IMR-90 (cell line): ENCODE measurements at regions not wholly inside any gene's neighbourhood (a gene's known extent, or its start where the extent isn't known, plus 50 kb on each side); places are given as distances from the start of the nearest gene placed in this dataset.

ENCODE experiments used
- ATAC-seq: fragments of 200-7000 bp; cut with Tn5 transposase; 2 replicates; pipeline ENCODE4 v1.9.1; 2020; ENCODE audit warnings: low read depth, mild to moderate bottlenecking, moderate library complexity
- BruUV-seq: library from RNA; stranded (reverse); fragments of 400-500 nt; replicated peaks from 2 replicates; lab custom pipeline; 2021; lab: Mats Ljungman, UMichigan
- CTCF ChIA-PET: fragments of 300-600 bp; formaldehyde crosslinking; extraction: SDS; loops from one replicate; lab custom pipeline; 2021; ENCODE audit warnings: antibody characterized with exemption; lab: Yijun Ruan, JAX
- POLR2A ChIA-PET: fragments of 300-600 bp; sonication (Branson Sonifier 250); formaldehyde crosslinking; loops from one replicate; lab custom pipeline; 2022; ENCODE audit warnings: antibody characterized with exemption; ENCODE audit not compliant: unreplicated experiment; lab: Charles Lee
- DNase-seq: peaks from one replicate; pipeline ENCODE4 v3.0.0; 2013
- H2AFZ ChIP-seq: replicated peaks from 2 replicates; pipeline ENCODE3; 2013; ENCODE audit warnings: low read length, mild to moderate bottlenecking; ENCODE audit not compliant: poor library complexity
- H2AK5ac ChIP-seq: 2 replicates; pipeline ENCODE4 v1.6.1; 2013; ENCODE audit warnings: low read depth, low read length, inconsistent platforms
- H2AK9ac ChIP-seq: replicated peaks from 2 replicates; pipeline ENCODE3; 2013; ENCODE audit warnings: mild to moderate bottlenecking, low read depth, low read length, moderate library complexity; ENCODE audit not compliant: poor library complexity
- H2BK120ac ChIP-seq: 2 replicates; pipeline ENCODE4 v1.6.1; 2013; ENCODE audit warnings: low read depth, low read length, inconsistent platforms
- H2BK15ac ChIP-seq: 3 replicates; pipeline ENCODE4 v1.6.1; 2013; ENCODE audit warnings: low read depth, low read length, inconsistent platforms
- H2BK20ac ChIP-seq: 2 replicates; pipeline ENCODE4 v1.6.1; 2013; ENCODE audit warnings: low read depth, mild to moderate bottlenecking, inconsistent platforms, low read length, moderate library complexity
- H2BK5ac ChIP-seq: 2 replicates; pipeline ENCODE4 v1.6.1; 2013; ENCODE audit warnings: mild to moderate bottlenecking, low read depth, low read length, inconsistent platforms; ENCODE audit not compliant: poor library complexity, severe bottlenecking
- H3K14ac ChIP-seq: replicated peaks from 2 replicates; pipeline ENCODE4 v1.6.1; 2013; ENCODE audit warnings: low read depth, low read length, inconsistent platforms
- H3K18ac ChIP-seq: 2 replicates; pipeline ENCODE4 v1.6.1; 2013; ENCODE audit warnings: low read depth, low read length, control low read depth
- H3K23ac ChIP-seq: 2 replicates; pipeline ENCODE4 v1.6.1; 2013; ENCODE audit warnings: low read depth, low read length, inconsistent platforms
- H3K27ac ChIP-seq: 2 replicates; pipeline ENCODE4 v1.5.1; 2013; ENCODE audit warnings: mild to moderate bottlenecking, control low read depth, low read length; ENCODE audit not compliant: insufficient read depth
- H3K27me3 ChIP-seq: 2 replicates; pipeline ENCODE4 v1.6.1; 2013; ENCODE audit warnings: low read length; ENCODE audit not compliant: control insufficient read depth, insufficient read depth
- H3K36me3 ChIP-seq: 2 replicates; pipeline ENCODE4 v1.6.1; 2013; ENCODE audit warnings: low read length, mixed read lengths; ENCODE audit not compliant: control insufficient read depth, insufficient read depth
- H3K4ac ChIP-seq: 2 replicates; pipeline ENCODE4 v1.6.1; 2013; ENCODE audit warnings: low read depth, low read length, inconsistent platforms
- H3K4me1 ChIP-seq: 2 replicates; pipeline ENCODE4 v1.6.1; 2013; ENCODE audit warnings: low read length, mixed read lengths; ENCODE audit not compliant: control insufficient read depth, insufficient read depth
- H3K4me2 ChIP-seq: 2 replicates; pipeline ENCODE4 v1.6.1; 2013; ENCODE audit warnings: low read depth, mild to moderate bottlenecking, control low read depth, low read length, moderate library complexity
- H3K4me3 ChIP-seq: 2 replicates; pipeline ENCODE4 v1.5.1; 2013; ENCODE audit warnings: low read depth, mild to moderate bottlenecking, control low read depth, low read length, moderate library complexity; ENCODE audit not compliant: insufficient read depth
- H3K56ac ChIP-seq: 2 replicates; pipeline ENCODE4 v1.6.1; 2013; ENCODE audit warnings: low read length, inconsistent platforms; ENCODE audit not compliant: insufficient read depth; ENCODE audit errors: extremely low read depth
- H3K79me1 ChIP-seq, 2 experiments: 2 replicates each; pipeline ENCODE4 v1.6.1; 2013; ENCODE audit warnings: low read length in 2 of 2, inconsistent platforms in 1 of 2, low read depth in 1 of 2
- H3K9ac ChIP-seq: 2 replicates; pipeline ENCODE4 v1.6.1; 2013; ENCODE audit warnings: low read depth, low read length, control low read depth
- H3K9me1 ChIP-seq: 2 replicates; pipeline ENCODE4 v1.6.1; 2013; ENCODE audit warnings: low read length, inconsistent platforms; ENCODE audit not compliant: insufficient read depth
- H3K9me3 ChIP-seq: 2 replicates; pipeline ENCODE4 v1.6.1; 2013; ENCODE audit warnings: low read length; ENCODE audit not compliant: control insufficient read depth, insufficient read depth
- H4K20me1 ChIP-seq: 2 replicates; pipeline ENCODE4 v1.6.1; 2013; ENCODE audit warnings: low read length, inconsistent platforms; ENCODE audit not compliant: insufficient read depth
- H4K5ac ChIP-seq: 2 replicates; pipeline ENCODE4 v1.6.1; 2013; ENCODE audit warnings: mild to moderate bottlenecking, low read depth, low read length, control low read depth
- H4K8ac ChIP-seq, 2 experiments: 2 replicates each; pipeline ENCODE4 v1.6.1; 2013; ENCODE audit warnings: low read depth in 2 of 2, low read length in 2 of 2, control low read depth in 1 of 2, inconsistent platforms in 1 of 2
- H4K91ac ChIP-seq: 2 replicates; pipeline ENCODE4 v1.6.1; 2013; ENCODE audit warnings: low read depth, low read length, inconsistent platforms; ENCODE audit not compliant: insufficient read depth
- BHLHE40 ChIP-seq: fragments of 150-350 bp; IDR thresholded peaks from 2 replicates; pipeline ENCODE4 v1.6.1; 2016; ENCODE audit warnings: mild to moderate bottlenecking, low read depth, low read length
- CEBPB ChIP-seq: IDR thresholded peaks from 2 replicates; pipeline ENCODE4 v1.6.1; 2012; ENCODE audit warnings: low read depth, low read length, improper control_type of control experiment
- CHD1 ChIP-seq: IDR thresholded peaks from 2 replicates; pipeline ENCODE4 v1.6.1; 2012; ENCODE audit warnings: low read depth, low read length, improper control_type of control experiment
- CTCF ChIP-seq: conservative IDR thresholded peaks from 2 replicates; pipeline ENCODE4 v1.5.1; 2012; ENCODE audit warnings: mild to moderate bottlenecking, low read depth, low read length, improper control_type of control experiment
- ELK1 ChIP-seq: fragments of 150-350 bp; IDR thresholded peaks from 2 replicates; pipeline ENCODE4 v1.6.1; 2016; ENCODE audit warnings: low read depth, mild to moderate bottlenecking, low read length, moderate library complexity, borderline replicate concordance
- FOS ChIP-seq: fragments of 150-350 bp; IDR thresholded peaks from 2 replicates; pipeline ENCODE4 v1.6.1; 2016; ENCODE audit warnings: low read depth, low read length
- MAFK ChIP-seq: IDR thresholded peaks from 2 replicates; pipeline ENCODE4 v1.6.1; 2012; ENCODE audit warnings: low read depth, low read length, improper control_type of control experiment
- MAZ ChIP-seq: IDR thresholded peaks from 2 replicates; pipeline ENCODE4 v1.6.1; 2012; ENCODE audit warnings: low read depth, mild to moderate bottlenecking, low read length, improper control_type of control experiment, moderate library complexity, borderline replicate concordance
- MXI1 ChIP-seq: IDR thresholded peaks from 2 replicates; pipeline ENCODE4 v1.6.1; 2012; ENCODE audit warnings: low read depth, mild to moderate bottlenecking, low read length, moderate library complexity, borderline replicate concordance
- NFE2L2 ChIP-seq: fragments of 150-350 bp; IDR thresholded peaks from 2 replicates; pipeline ENCODE4 v1.6.1; 2016; ENCODE audit warnings: low read depth, mild to moderate bottlenecking, low read length
- POLR2A ChIP-seq: IDR thresholded peaks from 2 replicates; pipeline ENCODE4 v1.6.1; 2012; ENCODE audit warnings: mild to moderate bottlenecking, low read depth, low read length
- RAD21 ChIP-seq: IDR thresholded peaks from 2 replicates; pipeline ENCODE4 v1.6.1; 2012; ENCODE audit warnings: low read length, improper control_type of control experiment
- RCOR1 ChIP-seq: IDR thresholded peaks from 2 replicates; pipeline ENCODE4 v1.6.1; 2012; ENCODE audit warnings: mild to moderate bottlenecking, low read length, improper control_type of control experiment; ENCODE audit not compliant: insufficient replicate concordance
- RFX5 ChIP-seq: IDR thresholded peaks from 2 replicates; pipeline ENCODE4 v1.8.0; 2012; ENCODE audit warnings: low read depth, mild to moderate bottlenecking, low read length, moderate library complexity
- SMC3 ChIP-seq: fragments of 150-350 bp; IDR thresholded peaks from 2 replicates; pipeline ENCODE4 v1.6.1; 2016; ENCODE audit warnings: low read depth, mild to moderate bottlenecking, antibody characterized with exemption, low read length, moderate library complexity
- USF2 ChIP-seq: fragments of 150-350 bp; IDR thresholded peaks from 2 replicates; pipeline ENCODE4 v1.6.1; 2017; ENCODE audit warnings: mild to moderate bottlenecking, antibody characterized with exemption, low read length, low read depth
- WGBS, 2 experiments: methylation state at CpG; one replicate each; pipeline versions ENCODE4 v1.1.5 to v1.1.7; 2013; ENCODE audit warnings: missing lambda C conversion rate in 2 of 2; ENCODE audit not compliant: insufficient read length in 1 of 2; ENCODE audit errors: extremely low coverage in 2 of 2; 5-methylcytosine and 5-hydroxymethylcytosine counted together
- dilution Hi-C: fragments of 300-500 bp; cut with HindIII; formaldehyde crosslinking; loops from one replicate; pipeline ENCODE4 v1.14.3; 2018; ENCODE audit warnings: low sequenced_read_pairs; ENCODE audit not compliant: unreplicated experiment
- in situ Hi-C: fragments of 300-500 bp; cut with MboI; formaldehyde crosslinking; loops from 3 replicates; pipeline ENCODE4 v1.14.3; 2019; ENCODE audit warnings: low sequenced_read_pairs, inconsistent platforms, mixed read lengths
- intact Hi-C: fragments of 100-400 bp; cut with micrococcal nuclease; formaldehyde crosslinking; loops from 2 replicates; pipeline ENCODE4 v1.10.0; 2022

GRCh38 chr16:59913666-59914065 lies 1179.5 kb upstream of the GOT2 start:
- Histone ChIP-seq H2BK20ac (no peak overlapping the region), H2BK5ac (no peak overlapping the region), H3K27me3 (no peaks in the 10 kb centered on the region), H3K14ac (no peak overlapping the region), H4K91ac (no peak overlapping the region), H3K23ac (no peak overlapping the region), H4K20me1 (no peaks in the 10 kb centered on the region), H3K56ac (no peak overlapping the region), H3K27ac (no peak overlapping the region), H3K79me1 (no peaks in the 10 kb centered on the region), H3K4ac (no peak overlapping the region), H3K9me3 (no peaks in the 10 kb centered on the region; the same call in 1 of the 2 replicates), H2AFZ (no peak overlapping the region), H3K4me1 (no peaks in the 10 kb centered on the region), H3K4me2 (no peak overlapping the region), H2AK9ac (no peak overlapping the region), H4K8ac (no peak overlapping the region), H3K9me1 (no peaks in the 10 kb centered on the region), H2BK120ac (no peak overlapping the region), H2BK15ac (no peak overlapping the region), H3K9ac (no peak overlapping the region), H2AK5ac (no peak overlapping the region), H4K5ac (no peak overlapping the region), H3K4me3 (no peak overlapping the region), H3K36me3 (no peaks in the 10 kb centered on the region), H3K18ac (no peak overlapping the region)
- no peak for ATAC-seq
- POLR2A ChIA-PET: no interaction called here
- intact Hi-C loops: no loop called here
- CTCF ChIA-PET: interaction anchor here (0.7 kb wide), 1 partner anchor 279 kb away, joined by 3 read pairs; no protein-coding TSS in a partner anchor
- in situ Hi-C loops: no loop called here
- WGBS, 2 experiments: no CpG with 5 or more reads among the region's 1 CpG
- dilution Hi-C loops: no loop called here
- no peak for TF ChIP-seq RFX5
- no peak for TF ChIP-seq USF2
- no peak for TF ChIP-seq FOS
- TF ChIP-seq SMC3: no peak
- no peak for TF ChIP-seq BHLHE40
- TF ChIP-seq POLR2A: no peak
- no peak for TF ChIP-seq CTCF
- no peak for TF ChIP-seq CEBPB
- no peak for TF ChIP-seq RAD21
- TF ChIP-seq NFE2L2: no peak
- TF ChIP-seq ELK1: no peak
- TF ChIP-seq RCOR1: no peak
- no peak for TF ChIP-seq CHD1
- no peak for TF ChIP-seq MAZ
- TF ChIP-seq MXI1: no peak
- no peak for TF ChIP-seq MAFK
- no TSS peak for BruUV-seq
- DNase-seq: no peak
